Ecto neural progenitor cell (in vitro differentiated cells): ENCODE measurements at regions not wholly inside any gene's neighbourhood (a gene's known extent, or its start where the extent isn't known, plus 50 kb on each side); places are given as distances from the start of the nearest gene placed in this dataset.
"Not testable (repeated sequence)": the region's sequence is repeated elsewhere in the genome, so short reads cannot be mapped to it uniquely, and the experiment has no call there.

Source experiments
- DNase-seq: peaks from one replicate; pipeline ENCODE4 v3.0.0-alpha.2; 2018; ENCODE audit warnings: low spot score

- DNase-seq = no peak
These were observed 461.2 kb upstream of the IMPG1 start for GRCh38 chr6:76533661-76534060.

DNA sequence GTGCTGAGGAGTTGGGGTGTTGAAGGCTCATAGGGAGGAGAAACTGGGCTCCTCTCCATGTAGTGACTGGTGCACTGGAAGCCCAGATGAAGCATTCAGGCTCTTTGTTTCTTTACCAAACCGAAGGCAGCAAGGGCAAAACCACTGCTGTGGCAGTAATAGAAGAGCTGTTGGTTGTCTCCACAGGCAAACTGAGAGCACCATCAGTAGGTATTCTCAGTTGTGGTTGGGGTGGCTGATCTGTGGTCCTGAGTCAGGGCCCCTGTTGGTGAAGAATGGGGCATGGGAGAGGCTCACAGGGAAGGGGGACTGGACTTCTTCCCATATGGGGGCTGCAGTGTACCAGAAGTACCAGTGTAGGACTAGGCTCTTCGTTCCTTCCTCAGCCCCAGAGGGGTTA lies 460.2 kb upstream of the IMPG1 start:
- DNase-seq = no peak

DNA sequence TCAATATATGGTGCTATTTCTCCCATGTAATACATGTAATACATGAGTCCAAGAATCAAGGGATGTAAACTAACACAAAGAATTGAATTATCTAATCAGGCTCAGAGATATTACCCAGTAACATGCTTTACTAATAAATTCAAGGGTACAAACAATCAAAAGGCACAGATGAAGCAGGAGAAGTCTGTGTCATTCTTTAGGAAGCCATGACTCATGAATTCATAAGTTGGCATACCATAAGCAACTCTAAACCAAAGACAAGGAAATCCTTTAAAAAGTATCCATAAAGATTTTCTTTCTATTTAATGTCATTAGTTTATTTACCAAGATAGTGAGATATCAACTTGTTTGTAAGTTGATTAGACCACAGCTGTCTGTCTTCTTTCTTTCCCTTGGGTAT lies 446.0 kb upstream of the IMPG1 start:
- no peak for DNase-seq

- no peak for DNase-seq
These were observed 444.5 kb upstream of the IMPG1 start for GRCh38 chr6:76516924-76517323.

GRCh38 chr6:76510489-76510888 lies 438.0 kb upstream of the IMPG1 start:
- DNase-seq = no peak

DNA sequence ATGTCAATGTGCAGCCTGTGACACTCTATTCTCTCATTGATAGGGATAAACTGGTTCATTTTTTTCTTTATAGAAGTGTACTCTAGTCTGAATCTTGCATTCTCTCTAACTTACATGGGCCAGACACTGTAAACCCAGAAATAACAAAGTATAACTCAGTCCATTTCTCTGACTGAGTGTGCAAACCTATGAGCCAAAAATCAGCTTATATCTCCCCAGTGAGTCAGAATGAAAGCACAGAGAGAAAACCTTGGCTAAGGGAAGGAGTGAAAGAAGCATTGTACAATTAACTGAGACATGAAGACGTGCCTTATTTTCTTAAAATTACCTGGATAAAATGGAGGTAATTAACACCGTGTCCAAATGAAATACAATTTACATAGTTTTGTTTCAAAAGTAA lies 436.9 kb upstream of the IMPG1 start:
- DNase-seq = no peak

- DNase-seq = no peak
These were observed 434.3 kb upstream of the IMPG1 start for GRCh38 chr6:76506808-76507207.

GRCh38 chr6:76495909-76496308 lies 423.4 kb upstream of the IMPG1 start:
- DNase-seq = no peak

DNA sequence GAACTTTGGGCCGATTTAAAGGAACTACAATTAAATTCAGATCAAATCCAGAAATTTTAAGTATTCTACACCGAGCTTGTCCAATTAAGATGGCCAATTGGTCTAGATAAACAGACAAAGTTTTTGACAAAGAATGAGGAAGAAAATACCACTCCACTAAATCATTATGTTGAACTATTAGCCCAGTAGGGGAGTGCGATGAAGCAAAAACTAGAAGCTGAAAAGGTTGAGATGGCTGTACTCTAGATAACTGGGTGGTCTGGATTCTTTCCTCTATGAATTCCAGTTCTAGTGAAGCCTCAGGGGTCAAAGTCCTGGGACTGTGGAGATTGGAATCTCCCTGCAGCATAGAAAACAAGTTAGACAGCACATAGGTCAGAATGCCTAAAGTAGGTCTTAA lies 418.9 kb upstream of the IMPG1 start:
- not testable (repeated sequence) for DNase-seq

- no peak for DNase-seq
These were observed 418.0 kb upstream of the IMPG1 start for GRCh38 chr6:76490456-76490855.

GRCh38 chr6:76481101-76481500 lies 408.6 kb upstream of the IMPG1 start:
- no peak for DNase-seq

- no peak for DNase-seq
These were observed 400.4 kb upstream of the IMPG1 start for GRCh38 chr6:76472858-76473257.

DNA sequence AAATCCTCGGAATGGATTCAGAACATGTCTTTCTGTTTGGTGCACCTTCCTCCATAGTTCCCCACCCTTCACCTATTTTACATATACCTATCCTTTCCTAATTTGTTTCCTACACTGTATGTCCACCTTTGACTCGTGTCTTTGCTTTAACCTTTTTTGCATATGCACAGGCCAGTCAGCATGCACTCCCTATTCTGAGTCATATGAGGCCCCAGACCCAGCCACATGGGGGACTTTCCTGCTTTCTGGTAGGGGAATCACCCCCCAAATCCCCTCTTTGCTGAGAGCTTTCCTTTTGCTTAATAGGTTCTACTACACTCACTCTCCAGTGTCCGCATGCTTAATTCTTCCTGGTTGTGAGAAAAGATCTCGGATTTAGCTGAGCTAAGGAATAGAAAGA lies 393.8 kb upstream of the IMPG1 start:
- no peak for DNase-seq

- DNase-seq = no peak
These were observed 392.9 kb upstream of the IMPG1 start for GRCh38 chr6:76465410-76465809.

DNA sequence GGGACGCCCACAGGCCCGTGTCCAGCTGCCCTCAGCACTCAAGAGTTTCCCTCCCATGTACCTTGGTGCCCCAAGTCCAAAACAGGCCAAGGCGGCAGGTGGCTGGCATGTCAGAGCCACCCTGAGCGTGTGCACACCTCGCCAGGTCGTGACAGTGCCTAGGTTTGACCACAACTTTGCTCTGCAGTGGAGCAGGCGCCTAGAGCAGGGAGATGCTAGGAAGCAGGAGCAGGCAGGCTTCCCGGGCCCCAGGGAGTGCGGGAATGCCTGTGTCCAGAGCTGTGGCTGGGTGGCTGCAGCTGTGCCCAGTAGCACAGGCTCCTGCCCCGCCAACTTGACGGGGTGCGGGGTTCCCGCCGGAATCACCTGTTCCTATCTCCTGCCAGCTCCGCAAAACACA lies 380.8 kb upstream of the IMPG1 start:
- DNase-seq = no peak

DNA sequence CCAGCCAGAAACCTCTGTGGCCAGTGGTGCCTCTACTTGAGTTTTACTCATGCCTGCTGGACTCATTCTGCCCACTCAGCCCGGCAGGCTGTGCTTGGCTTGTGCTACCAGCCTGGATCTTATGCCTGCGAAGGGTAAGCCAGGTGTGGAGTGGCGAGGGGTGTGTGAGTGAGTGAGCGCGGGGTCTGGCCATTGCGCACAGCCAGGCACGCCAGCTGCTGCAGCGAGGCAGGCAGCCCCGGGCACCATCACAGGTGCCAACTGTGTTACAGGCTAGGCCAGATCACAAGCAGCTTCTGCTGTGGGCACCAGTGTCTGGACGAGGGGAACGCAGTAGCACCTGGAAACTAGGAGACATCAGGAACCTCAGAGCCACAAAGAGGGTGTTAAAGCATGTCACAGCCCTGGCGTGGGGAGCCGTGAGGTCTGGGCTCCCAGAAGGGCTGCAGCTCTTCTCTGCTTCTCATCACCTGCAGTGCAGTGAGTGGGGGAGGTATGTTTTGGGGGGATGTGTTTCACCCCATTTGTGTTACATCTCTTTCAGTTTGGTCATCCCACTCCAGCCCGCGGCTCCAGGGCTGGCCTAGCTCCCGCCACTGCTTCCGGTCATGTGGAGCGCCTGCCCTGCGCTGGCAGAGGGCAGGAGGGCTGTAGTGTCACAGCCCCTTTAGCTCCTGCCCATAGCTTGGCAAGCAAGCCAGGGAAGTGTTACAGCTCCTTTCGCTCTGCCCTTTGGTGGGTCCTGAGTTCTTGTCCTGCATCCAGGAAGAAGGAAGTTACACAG lies 379.7 kb upstream of the IMPG1 start:
- DNase-seq = no peak

DNA sequence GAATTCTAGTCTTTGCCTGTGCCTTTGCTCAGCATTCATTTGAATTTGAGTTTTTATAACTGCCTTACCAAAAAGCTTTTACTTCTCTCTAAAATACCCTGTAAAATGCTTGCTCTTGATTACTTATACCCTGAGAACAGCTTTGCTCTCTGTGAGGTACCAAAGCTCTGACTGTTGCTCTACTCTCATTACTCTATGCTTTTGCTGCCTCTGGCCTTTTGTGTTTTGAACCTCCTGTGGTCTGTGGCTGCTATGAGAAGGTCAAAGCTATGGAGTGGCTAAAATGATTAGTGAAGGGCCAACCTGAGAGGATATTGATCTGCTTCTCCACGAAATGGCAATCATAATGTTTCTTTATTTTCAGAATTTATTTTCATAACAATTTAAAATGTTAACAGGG lies 375.6 kb upstream of the IMPG1 start:
- no peak for DNase-seq

DNA sequence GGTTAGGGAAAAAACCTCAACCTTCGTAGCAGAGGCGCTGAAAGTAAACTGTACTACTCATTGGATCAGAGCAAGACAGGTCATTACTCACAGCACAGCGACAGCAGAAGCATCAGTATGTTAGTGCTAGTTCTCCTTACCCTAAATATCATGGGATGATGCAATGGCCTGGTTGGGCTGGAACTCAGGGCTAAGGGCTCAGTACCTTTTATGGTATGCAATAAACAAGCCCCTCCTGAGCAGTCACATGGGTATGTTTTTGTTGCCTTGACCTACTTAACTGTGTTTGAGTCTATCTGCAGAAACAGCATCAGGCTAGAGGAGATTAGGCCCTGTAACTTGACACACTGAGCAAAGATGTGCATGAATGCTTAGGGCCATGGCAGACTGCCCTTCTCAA lies 369.4 kb upstream of the IMPG1 start:
- no peak for DNase-seq

DNA sequence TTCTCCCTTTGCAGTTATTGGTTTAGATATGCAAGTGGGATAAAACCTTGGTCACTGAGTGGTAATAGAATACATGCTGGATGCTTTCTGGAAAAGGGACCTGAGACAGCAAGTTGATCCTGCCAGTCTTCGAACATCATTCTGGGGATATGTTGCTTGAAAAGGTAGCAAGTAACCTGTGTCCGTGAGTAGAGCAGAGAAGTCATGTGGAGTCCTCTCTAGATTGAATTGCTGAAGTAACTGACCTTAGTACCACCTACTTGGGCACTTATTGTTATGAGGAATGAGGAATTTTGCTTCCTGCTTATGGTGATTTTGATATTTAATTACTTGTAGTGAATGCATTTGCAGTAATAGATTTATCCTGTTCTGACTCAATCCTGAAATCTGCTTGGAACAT lies 367.3 kb upstream of the IMPG1 start:
- no peak for DNase-seq

DNA sequence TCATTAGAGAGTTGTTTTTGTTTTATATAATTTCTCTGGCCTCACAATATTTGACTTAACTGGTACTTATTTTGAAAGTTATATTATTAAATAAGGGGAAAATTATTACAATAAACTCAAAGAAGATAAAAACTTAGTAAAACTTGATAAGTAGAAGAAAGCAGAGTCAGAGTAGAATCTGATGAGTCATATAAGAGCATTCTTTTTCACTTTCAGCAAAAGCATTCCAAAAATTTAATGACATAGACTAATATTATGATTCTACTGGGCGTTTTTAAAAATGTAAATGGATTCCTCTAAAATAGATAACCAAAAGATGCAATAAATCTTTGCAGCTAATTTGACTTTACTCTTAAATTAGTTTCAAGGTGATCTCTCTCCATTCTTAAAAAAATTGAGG lies 366.3 kb upstream of the IMPG1 start:
- DNase-seq = no peak

- DNase-seq = no peak
These were observed 362.7 kb upstream of the IMPG1 start for GRCh38 chr6:76435174-76435573.

- DNase-seq = no peak
These were observed 350.2 kb upstream of the IMPG1 start for GRCh38 chr6:76422511-76423213.

- no peak for DNase-seq
These were observed 347.6 kb upstream of the IMPG1 start for GRCh38 chr6:76420094-76420493.
